Spleen (tissue), 11 donors: ENCODE measurements at regions not wholly inside any gene's neighbourhood (a gene's known extent, or its start where the extent isn't known, plus 50 kb on each side); places are given as distances from the start of the nearest gene placed in this dataset.
A peak's percentile ranks its signal among the peaks of the same experiment; 100 is the strongest.

Source experiments
- DNase-seq: peaks from one replicate; pipeline ENCODE4 v3.0.0-alpha.2; 2020
- H3K27ac ChIP-seq, 8 donors: fragments of 200-600 bp; sonication (generic) in 7 of 8; 1 replicate in 4 of 8; 2 replicates in 4 of 8; pipeline versions ENCODE4 v1.5.0 to v1.8.0; 2016 to 2021; ENCODE audit warnings: inconsistent platforms in 4 of 8, mild to moderate bottlenecking in 4 of 8, moderate library complexity in 1 of 8
- H3K27me3 ChIP-seq, 7 donors: fragments of 200-600 bp; sonication (generic) in 6 of 7; replicated peaks in 1 of 7; 1 replicate in 4 of 7; 2 replicates in 3 of 7; pipeline versions ENCODE4 v1.5.0 to v1.8.0; 2016 to 2021; ENCODE audit warnings: inconsistent platforms in 3 of 7, mild to moderate bottlenecking in 1 of 7
- H3K36me3 ChIP-seq, 6 donors: fragments of 200-600 bp; sonication (generic) in 5 of 6; 1 replicate in 4 of 6; 2 replicates in 2 of 6; pipeline versions ENCODE4 v1.5.0 to v1.8.0; 2016 to 2021; ENCODE audit warnings: inconsistent platforms in 2 of 6
- H3K4me1 ChIP-seq, 6 donors: fragments of 200-600 bp; sonication (generic) in 5 of 6; 1 replicate in 3 of 6; 2 replicates in 3 of 6; pipeline versions ENCODE4 v1.5.0 to v1.8.0; 2016 to 2021; ENCODE audit warnings: inconsistent platforms in 3 of 6
- H3K4me3 ChIP-seq, 8 donors: fragments of 200-600 bp; sonication (generic) in 7 of 8; 1 replicate in 4 of 8; 2 replicates in 4 of 8; pipeline versions ENCODE4 v1.5.0 to v1.8.0; 2016 to 2021; ENCODE audit warnings: inconsistent platforms in 4 of 8, mild to moderate bottlenecking in 4 of 8, moderate library complexity in 2 of 8
- H3K9me3 ChIP-seq, 8 donors: fragments of 200-600 bp; sonication (generic) in 7 of 8; 1 replicate in 4 of 8; 2 replicates in 4 of 8; pipeline versions ENCODE4 v1.5.0 to v1.8.0; 2016 to 2021; ENCODE audit warnings: inconsistent platforms in 4 of 8
- POLR2A ChIP-seq, 3 donors: fragments of 450-650 bp; IDR thresholded peaks; one replicate each; pipeline ENCODE4 v1.5.1; 2017; ENCODE audit warnings: antibody characterized with exemption in 3 of 3, mild to moderate bottlenecking in 1 of 3
- POLR2AphosphoS5 ChIP-seq, 3 donors: sonication (generic); formaldehyde crosslinking; IDR thresholded peaks; one replicate each; pipeline ENCODE4 v1.5.1; 2017; ENCODE audit warnings: antibody characterized with exemption in 3 of 3
- WGBS, 5 donors: extraction: QIAGEN DNeasy Blood & Tissue Kit in 3 of 5; methylation state at CpG; one replicate each; pipeline versions ENCODE4 v1.1.5 to v1.1.7; 2013 to 2018; 5-methylcytosine and 5-hydroxymethylcytosine counted together
- intact Hi-C: fragments of 100-400 bp; cut with DNase I; formaldehyde crosslinking; loops from one replicate; pipeline ENCODE4 v1.15.0; 2023; ENCODE audit warnings: low total_unique reads
- TF ChIP-seq, protein P1 (sequence below), 11 experiments: fragments of 200-600 bp in 7 of 11; fragments of 450-650 bp in 4 of 11; sonication (generic) in 4 of 11; IDR thresholded peaks in 8 of 11; conservative IDR thresholded peaks in 3 of 11; 1 replicate in 7 of 11; 2 replicates in 4 of 11; pipeline versions ENCODE4 v1.4.0 to v1.8.0; 2016 to 2021; ENCODE audit warnings: antibody characterized with exemption in 11 of 11, inconsistent platforms in 4 of 11, mild to moderate bottlenecking in 1 of 11
- donor health status: healthy with polysubstance abuse.
- donor health status: DM: no; HTN: no; CAD: no; lungs with moderate emphysema.
- donor health status: DM: no; HTN: no; CAD: no.
- donor health status: Bipolar disorder and iron deficiency.
- donor health status: healthy.
- donor health status: DM: no; HTN: no; CAD: no.
- donor health status: DM: yes; HTN: yes; CAD: no.

DNA sequence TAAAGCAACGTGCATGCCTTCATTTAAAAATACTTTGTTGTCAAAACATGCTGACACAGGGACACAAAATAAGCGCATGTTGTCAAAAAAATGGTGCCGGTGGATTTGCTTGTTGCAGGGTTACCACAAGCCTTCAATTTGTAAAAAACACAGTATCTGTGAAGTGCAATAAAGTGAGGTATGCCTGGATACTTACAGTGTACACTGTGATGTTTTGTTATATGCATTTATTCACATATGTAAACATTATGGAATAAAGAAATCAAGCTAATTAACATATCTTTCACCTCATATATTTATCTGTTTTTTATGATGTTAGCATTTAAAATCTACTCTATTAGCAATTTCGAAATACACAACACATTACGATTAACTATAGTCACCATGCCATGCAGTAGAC is 202.6 kb upstream of the FZD8 start:
- no peak overlapping the region for H3K4me3 ChIP-seq
- TF ChIP-seq POLR2A (IDR thresholded peaks at IDR 0.05) (no peak), POLR2AphosphoS5 (IDR thresholded peaks at IDR 0.05) (no peak)
- TF ChIP-seq, protein P1, sequence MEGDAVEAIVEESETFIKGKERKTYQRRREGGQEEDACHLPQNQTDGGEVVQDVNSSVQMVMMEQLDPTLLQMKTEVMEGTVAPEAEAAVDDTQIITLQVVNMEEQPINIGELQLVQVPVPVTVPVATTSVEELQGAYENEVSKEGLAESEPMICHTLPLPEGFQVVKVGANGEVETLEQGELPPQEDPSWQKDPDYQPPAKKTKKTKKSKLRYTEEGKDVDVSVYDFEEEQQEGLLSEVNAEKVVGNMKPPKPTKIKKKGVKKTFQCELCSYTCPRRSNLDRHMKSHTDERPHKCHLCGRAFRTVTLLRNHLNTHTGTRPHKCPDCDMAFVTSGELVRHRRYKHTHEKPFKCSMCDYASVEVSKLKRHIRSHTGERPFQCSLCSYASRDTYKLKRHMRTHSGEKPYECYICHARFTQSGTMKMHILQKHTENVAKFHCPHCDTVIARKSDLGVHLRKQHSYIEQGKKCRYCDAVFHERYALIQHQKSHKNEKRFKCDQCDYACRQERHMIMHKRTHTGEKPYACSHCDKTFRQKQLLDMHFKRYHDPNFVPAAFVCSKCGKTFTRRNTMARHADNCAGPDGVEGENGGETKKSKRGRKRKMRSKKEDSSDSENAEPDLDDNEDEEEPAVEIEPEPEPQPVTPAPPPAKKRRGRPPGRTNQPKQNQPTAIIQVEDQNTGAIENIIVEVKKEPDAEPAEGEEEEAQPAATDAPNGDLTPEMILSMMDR (IDR thresholded peaks at IDR 0.05 in 8 of 11, conservative IDR thresholded peaks at IDR 0.05 in 3 of 11) = no peak
- peaks cover 0 to 22% (median 20%) of the 10 kb centered on the region in 8 donors for H3K9me3 ChIP-seq
- intact Hi-C loops = no loop called here
- DNase-seq = no peak
- no peaks in the 10 kb centered on the region for H3K27me3 ChIP-seq
- H3K4me1 ChIP-seq = peaks cover 0 to 11% (median 0%) of the 10 kb centered on the region in 6 donors
- no peaks in the 10 kb centered on the region for H3K36me3 ChIP-seq
- no peak overlapping the region for H3K27ac ChIP-seq
- WGBS, 5 donors = 83 to 94% (median 87%) methylated on average over 5 of the region's 5 CpGs

DNA sequence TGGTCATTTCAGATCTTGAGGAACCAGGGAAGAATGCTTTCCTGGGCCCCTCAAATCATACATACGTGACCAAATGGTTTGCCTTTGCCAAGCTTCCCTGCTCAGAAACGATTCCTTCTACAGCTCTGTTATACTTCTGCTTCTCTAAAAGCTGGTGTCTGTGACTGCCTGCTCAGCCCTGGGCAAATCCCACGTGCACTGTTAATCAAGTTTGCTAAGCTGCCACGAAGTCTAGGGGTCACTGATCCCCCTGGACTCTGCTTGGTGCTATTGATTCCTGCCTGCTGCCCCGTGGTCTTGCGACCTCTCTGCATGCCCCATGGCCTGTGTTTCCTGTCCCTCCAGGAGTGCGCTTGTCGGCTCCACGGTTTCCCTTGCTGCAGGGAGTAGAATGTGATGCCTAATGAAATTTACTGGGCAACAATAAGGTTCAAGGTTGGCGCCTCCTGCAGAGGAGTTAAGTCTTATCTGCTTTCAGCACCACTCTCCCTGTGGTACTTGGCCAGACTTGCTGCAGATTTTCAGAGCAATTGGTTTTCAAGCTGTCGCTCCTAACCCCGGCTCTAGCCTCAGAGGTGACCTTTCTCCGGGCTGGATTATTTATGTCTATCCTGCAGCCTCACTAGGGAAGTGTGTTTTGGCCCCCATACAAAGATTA is 201.6 kb upstream of the FZD8 start:
- peaks cover 0 to 22% (median 20%) of the 10 kb centered on the region in 8 donors for H3K9me3 ChIP-seq
- intact Hi-C loops = no loop called here
- peak overlapping the region in 1 of 8 donors; percentile 19 for H3K27ac ChIP-seq
- TF ChIP-seq, protein P1 (IDR thresholded peaks at IDR 0.05 in 8 of 11, conservative IDR thresholded peaks at IDR 0.05 in 3 of 11) = no peak
- TF ChIP-seq POLR2AphosphoS5 (IDR thresholded peaks at IDR 0.05) = peak; percentile 36 to 78 (median 63)
- TF ChIP-seq POLR2A (IDR thresholded peaks at IDR 0.05) = no peak
- no peaks in the 10 kb centered on the region for H3K27me3 ChIP-seq
- 18 to 35% (median 28%) methylated on average over 12 to 13 of the region's 13 CpGs for WGBS, 5 donors
- H3K4me3 ChIP-seq = no peak overlapping the region
- H3K36me3 ChIP-seq = no peaks in the 10 kb centered on the region
- peaks cover 0 to 11% (median 0%) of the 10 kb centered on the region in 6 donors for H3K4me1 ChIP-seq
- peak; percentile 83 for DNase-seq

DNA sequence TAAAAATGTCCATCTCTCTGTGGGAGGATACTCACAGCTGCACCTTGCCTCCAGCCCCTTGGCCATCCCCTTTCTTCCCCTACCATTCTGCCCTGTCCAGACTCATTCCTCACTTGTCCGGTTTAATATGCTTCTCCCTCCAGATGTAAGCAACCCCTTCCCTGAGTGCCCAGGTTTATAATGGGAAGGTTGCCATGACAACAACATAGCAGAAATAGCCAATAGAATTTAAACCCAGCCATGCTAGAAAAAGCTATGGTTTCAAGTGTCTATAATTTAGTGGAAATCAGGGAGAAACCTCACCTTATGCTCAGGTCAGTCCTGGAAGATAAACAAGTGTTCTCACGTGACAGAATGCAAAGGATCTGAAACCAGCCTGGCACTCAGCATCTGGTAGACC is 196.0 kb upstream of the FZD8 start:
- no peaks in the 10 kb centered on the region for H3K36me3 ChIP-seq
- no peak overlapping the region for H3K27ac ChIP-seq
- no peak for DNase-seq
- H3K9me3 ChIP-seq = peaks cover 0 to 22% (median 20%) of the 10 kb centered on the region in 8 donors
- no peaks in the 10 kb centered on the region for H3K27me3 ChIP-seq
- intact Hi-C loops = no loop called here
- TF ChIP-seq POLR2A (IDR thresholded peaks at IDR 0.05) = no peak
- TF ChIP-seq, protein P1 (IDR thresholded peaks at IDR 0.05 in 8 of 11, conservative IDR thresholded peaks at IDR 0.05 in 3 of 11) = no peak
- no peak for TF ChIP-seq POLR2AphosphoS5 (IDR thresholded peaks at IDR 0.05)
- H3K4me3 ChIP-seq = no peak overlapping the region
- no peaks in the 10 kb centered on the region for H3K4me1 ChIP-seq
- 64 to 86% (median 75%) methylated on average over 2 of the region's 2 CpGs for WGBS, 5 donors

DNA sequence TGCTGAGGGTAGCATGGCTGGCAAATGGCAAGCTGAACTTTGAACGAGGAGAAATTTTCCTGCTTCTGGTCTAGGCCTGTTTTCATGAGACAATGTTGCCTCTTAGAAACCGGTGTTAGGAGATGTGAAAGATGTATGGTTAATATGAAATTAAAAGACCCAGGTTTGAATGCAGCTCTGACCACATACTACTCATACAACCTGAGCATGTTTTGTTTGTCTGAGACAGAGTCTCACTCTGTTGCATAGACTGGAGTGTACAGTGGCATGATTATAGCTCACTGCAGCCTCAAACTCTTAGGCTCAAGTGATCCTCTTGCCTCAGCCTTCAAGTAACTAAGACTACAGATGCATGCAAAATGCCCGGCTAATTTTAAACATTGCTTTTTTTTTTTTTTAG is 193.4 kb upstream of the FZD8 start:
- Histone ChIP-seq H3K4me3 (no peak overlapping the region), H3K36me3 (no peaks in the 10 kb centered on the region), H3K4me1 (no peaks in the 10 kb centered on the region), H3K27me3 (no peaks in the 10 kb centered on the region), H3K27ac (no peak overlapping the region), H3K9me3 (peaks cover 0 to 8% (median 7%) of the 10 kb centered on the region in 8 donors)
- intact Hi-C loops = no loop called here
- DNase-seq = no peak
- WGBS, 5 donors = 89 to 98% (median 93%) methylated on average over 3 of the region's 3 CpGs
- TF ChIP-seq, protein P1 (IDR thresholded peaks at IDR 0.05 in 8 of 11, conservative IDR thresholded peaks at IDR 0.05 in 3 of 11) = no peak
- no peak for TF ChIP-seq POLR2AphosphoS5 (IDR thresholded peaks at IDR 0.05)
- no peak for TF ChIP-seq POLR2A (IDR thresholded peaks at IDR 0.05)
